ENCODE measurements at regions not wholly inside any gene's neighbourhood (a gene's known extent, or its start where the extent isn't known, plus 50 kb on each side); places are given as distances from the start of the nearest gene placed in this dataset.

DNA sequence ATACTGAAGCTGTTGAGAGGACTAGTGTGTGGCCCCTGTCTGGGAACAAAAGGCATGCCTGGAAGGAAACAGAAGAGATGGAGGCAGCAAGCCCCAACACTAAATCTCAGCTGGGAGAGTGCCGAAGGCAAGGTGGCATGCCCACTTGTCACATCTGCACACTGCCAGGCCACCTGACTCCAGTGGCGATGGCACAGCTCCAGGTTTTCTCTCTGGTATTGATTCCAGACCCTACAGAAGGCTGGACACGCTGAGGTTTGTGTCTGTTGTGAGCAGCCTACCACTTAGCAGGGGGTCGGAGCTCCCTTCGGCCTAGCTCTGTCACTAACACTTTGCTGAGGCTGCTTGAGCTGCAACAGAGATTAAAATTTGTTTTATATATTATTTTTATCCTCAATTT, 307.3 kb downstream of the TDRD15 start:
- H3K36me3 Mint-ChIP-seq, result no peaks in the 10 kb centered on the region
- no peaks in the 10 kb centered on the region for H3K4me1 Mint-ChIP-seq
- DNase-seq (ENCODE audit: low spot score in 2 of 2) (no peak), ATAC-seq (no peak)
- H3K27ac Mint-ChIP-seq, result no peak overlapping the region
- peaks cover 12% of the 10 kb centered on the region for H3K9me3 Mint-ChIP-seq
- no peak overlapping the region for H3K4me3 Mint-ChIP-seq

DNA sequence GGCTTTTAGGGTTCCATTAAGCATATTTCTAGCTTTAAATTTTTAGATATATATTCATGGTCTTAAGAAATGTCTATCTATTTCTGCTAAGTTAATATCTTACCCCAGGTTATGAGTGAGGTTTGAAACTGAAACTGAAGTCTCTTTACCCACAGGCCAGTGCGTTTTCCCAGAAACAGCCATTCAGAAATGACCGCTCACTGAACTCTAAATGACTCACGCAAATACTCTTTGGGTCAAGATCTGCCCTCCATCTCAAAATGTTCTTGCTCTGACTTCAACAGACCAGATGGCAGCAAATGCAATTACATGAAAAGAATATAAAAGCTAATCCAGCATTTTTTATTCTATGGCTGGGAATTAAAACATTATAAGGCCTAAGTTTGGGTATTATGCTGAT, 315.2 kb downstream of the TDRD15 start:
- Mint-ChIP-seq H3K27ac (no peak overlapping the region), H3K4me1 (no peaks in the 10 kb centered on the region), H3K4me3 (no peak overlapping the region), H3K9me3 (peaks cover 2% of the 10 kb centered on the region), H3K36me3 (no peaks in the 10 kb centered on the region)
- DNase-seq (ENCODE audit: low spot score in 2 of 2) (no peak), ATAC-seq (no peak)

DNA sequence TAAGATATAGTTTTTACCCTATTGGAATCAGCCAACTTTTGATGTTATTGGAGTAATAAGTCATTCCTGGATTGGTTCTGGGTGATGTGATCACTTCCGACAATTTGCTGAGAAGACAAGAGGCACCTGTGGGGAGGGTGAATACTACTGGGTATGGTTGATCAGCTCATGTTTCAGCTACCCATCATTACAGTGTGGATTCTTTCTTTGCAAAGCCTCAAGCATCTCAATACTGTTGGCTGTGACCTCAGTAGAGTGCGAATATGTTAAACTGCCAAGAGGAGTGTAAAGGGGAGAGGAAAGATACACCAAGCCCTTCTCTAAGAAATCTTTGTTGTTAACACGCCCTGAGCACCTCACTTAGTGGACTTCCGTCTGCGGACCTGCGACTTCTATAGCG, 317.7 kb downstream of the TDRD15 start:
- H3K9me3 Mint-ChIP-seq, result peaks cover 4% of the 10 kb centered on the region
- no peak for DNase-seq (ENCODE audit: low spot score in 2 of 2)
- no peaks in the 10 kb centered on the region for H3K36me3 Mint-ChIP-seq
- ATAC-seq, result no peak
- no peak overlapping the region for H3K4me3 Mint-ChIP-seq
- no peak overlapping the region for H3K27ac Mint-ChIP-seq
- no peaks in the 10 kb centered on the region for H3K4me1 Mint-ChIP-seq

DNA sequence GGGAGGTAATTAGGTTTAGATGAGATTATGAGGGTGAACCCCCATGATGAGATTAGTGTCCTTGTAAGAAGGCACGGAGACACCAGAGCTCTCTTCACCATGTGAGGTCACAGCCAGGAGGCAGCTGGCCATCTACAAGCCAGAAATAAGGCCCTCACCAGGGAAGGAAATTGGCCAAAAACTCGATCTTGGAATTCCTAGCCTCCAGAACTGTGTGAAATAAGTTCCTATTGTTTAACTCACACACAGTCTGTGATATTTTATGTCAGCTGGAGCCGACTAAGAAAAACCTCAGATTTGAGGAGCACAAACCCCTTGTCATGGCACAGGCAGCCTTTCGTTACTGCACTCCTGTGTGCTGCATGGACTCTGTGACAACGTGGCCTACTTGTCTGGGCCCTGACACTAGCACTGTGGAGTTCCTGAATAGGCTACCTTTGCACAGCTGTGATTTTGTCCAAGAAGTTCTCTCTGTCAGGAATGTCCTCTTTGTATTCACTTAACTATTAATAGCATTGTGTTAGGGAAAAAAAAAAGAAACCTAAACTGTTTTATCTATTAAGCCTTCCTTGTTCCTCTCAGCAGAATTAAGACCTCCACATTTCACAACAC, 319.8 kb downstream of the TDRD15 start:
- H3K4me3 Mint-ChIP-seq, result no peak overlapping the region
- peaks cover 4% of the 10 kb centered on the region for H3K9me3 Mint-ChIP-seq
- no peak for DNase-seq (ENCODE audit: low spot score in 2 of 2)
- no peaks in the 10 kb centered on the region for H3K36me3 Mint-ChIP-seq
- H3K27ac Mint-ChIP-seq, result no peak overlapping the region
- H3K4me1 Mint-ChIP-seq, result no peaks in the 10 kb centered on the region
- ATAC-seq, result no peak

DNA sequence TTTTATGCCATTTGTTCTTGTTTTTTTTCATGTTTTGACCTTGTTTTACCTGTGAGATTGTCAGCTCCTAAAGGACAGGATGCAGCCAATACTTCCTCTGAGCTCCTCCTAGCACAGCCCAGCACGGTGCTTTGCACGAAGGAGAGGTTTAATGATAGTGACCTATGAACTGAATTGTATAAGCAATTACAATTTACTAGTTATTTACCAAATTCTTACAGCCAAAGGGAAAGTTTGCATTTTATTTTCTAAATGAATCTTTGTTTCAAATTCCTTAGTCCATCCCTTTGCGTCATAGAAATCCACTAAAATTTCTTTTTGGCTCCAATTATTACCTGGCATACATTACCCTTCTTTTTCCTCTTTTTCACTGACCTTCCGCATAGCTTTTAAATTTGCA, 326.1 kb downstream of the TDRD15 start:
- Mint-ChIP-seq H3K9me3 (peaks cover 6% of the 10 kb centered on the region), H3K4me1 (no peaks in the 10 kb centered on the region), H3K36me3 (no peaks in the 10 kb centered on the region), H3K27ac (no peak overlapping the region), H3K4me3 (no peak overlapping the region)
- ATAC-seq (no peak), DNase-seq (ENCODE audit: low spot score in 2 of 2) (no peak)

DNA sequence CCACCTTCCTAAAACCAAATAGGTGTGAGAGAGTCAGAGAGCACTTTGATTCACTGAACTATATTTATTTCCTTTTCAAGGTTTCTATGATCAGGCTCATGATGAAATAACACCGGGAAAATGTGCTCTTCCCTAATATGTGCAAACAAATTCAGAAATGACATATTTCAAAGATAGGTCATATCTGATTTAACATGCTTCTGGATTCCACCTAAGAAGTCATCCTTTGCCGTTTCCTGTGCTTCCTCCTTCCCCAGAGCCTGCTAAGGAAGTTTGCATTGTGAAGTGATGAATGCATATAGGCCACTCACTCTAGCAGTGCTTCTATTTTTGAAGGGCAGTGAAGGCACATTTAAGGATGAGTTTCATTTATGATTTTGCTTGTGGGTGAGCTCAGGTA, 327.6 kb downstream of the TDRD15 start:
- no peaks in the 10 kb centered on the region for H3K36me3 Mint-ChIP-seq
- ATAC-seq (no peak), DNase-seq (ENCODE audit: low spot score in 2 of 2) (no peak)
- no peak overlapping the region for H3K27ac Mint-ChIP-seq
- no peaks in the 10 kb centered on the region for H3K4me1 Mint-ChIP-seq
- H3K4me3 Mint-ChIP-seq, result no peak overlapping the region
- peaks cover 6% of the 10 kb centered on the region for H3K9me3 Mint-ChIP-seq

DNA sequence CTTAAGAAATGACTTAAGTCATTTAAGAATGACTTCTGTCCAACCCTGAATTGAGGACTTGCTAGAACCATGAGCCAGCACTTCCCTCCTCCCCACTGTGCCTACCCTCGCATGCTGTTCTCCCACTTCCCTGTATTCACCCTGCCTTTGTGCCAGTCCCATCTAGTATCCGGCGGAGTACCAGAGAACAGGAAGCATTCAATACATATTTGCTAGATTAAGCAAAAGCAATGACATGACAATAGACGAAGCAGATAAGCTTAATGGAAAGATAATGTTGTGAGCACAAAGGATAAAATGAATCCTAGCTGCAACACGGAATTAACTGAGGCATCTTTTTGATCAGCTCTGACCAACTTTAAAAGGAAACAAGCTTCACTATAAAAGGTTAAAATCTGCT, 328.5 kb downstream of the TDRD15 start:
- ATAC-seq (no peak), DNase-seq (ENCODE audit: low spot score in 2 of 2) (no peak)
- H3K36me3 Mint-ChIP-seq, result no peaks in the 10 kb centered on the region
- no peak overlapping the region for H3K27ac Mint-ChIP-seq
- no peaks in the 10 kb centered on the region for H3K4me1 Mint-ChIP-seq
- H3K9me3 Mint-ChIP-seq, result peaks cover 9% of the 10 kb centered on the region
- no peak overlapping the region for H3K4me3 Mint-ChIP-seq

DNA sequence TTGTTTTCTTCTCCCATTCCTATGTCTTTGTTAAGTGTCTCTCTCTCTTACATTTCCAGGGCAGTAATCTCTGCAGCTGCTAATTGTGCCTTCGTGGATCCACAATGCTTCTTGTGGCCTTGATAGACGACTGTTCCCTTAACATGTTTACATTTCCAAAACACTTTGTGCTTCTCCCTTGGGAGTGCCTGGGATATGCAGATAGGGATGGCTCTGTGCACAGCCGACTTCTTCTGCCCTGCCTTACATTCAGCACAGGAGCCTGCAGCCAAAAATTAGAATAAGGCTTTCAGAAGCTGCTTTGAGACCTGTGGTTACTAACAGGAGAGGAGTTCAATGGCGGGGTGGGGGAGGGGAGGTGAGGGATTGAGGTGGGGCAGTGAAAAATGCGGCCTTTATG, 328.9 kb downstream of the TDRD15 start:
- Mint-ChIP-seq H3K36me3 (no peaks in the 10 kb centered on the region), H3K4me3 (no peak overlapping the region), H3K9me3 (peaks cover 9% of the 10 kb centered on the region), H3K4me1 (no peaks in the 10 kb centered on the region), H3K27ac (no peak overlapping the region)
- DNase-seq (ENCODE audit: low spot score in 2 of 2), result no peak
- no peak for ATAC-seq

DNA sequence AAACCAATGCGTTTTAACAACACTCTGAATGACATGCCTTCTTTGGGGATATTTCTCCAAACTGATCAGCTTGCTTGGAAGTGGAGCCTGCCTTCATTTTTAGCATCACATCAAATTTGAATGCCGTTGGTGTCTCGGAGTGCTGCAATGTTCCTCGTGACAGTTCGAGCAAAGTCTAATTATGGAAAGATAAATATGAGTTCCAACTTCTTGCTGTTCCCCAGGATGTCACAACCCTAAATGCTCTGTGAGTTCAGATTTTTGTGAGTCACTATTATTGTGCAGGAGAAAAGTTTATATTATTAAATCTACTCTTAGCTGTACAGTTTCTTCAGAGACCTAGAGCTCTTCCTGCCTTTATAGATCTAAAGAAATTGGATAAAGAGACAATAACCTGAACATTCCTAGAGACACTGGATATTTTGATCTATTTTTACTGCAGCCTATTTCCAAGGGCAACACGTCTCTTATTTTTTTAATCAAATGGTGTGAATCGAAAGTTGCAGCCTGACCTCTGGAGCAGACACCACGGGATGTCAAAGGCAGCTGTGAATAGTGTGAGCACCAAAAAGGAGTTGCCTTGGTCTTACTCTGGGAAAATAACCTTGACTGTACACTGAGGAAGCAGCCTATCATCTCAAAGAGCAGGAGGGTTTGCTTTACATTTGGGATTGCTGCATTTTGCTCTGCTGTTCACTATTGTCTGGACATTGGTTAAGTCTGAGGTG, 330.1 kb downstream of the TDRD15 start:
- ATAC-seq (no peak), DNase-seq (ENCODE audit: low spot score in 2 of 2) (no peak)
- Mint-ChIP-seq H3K36me3 (no peaks in the 10 kb centered on the region), H3K9me3 (peaks cover 13% of the 10 kb centered on the region), H3K27ac (no peak overlapping the region), H3K4me3 (no peak overlapping the region), H3K4me1 (no peaks in the 10 kb centered on the region)

DNA sequence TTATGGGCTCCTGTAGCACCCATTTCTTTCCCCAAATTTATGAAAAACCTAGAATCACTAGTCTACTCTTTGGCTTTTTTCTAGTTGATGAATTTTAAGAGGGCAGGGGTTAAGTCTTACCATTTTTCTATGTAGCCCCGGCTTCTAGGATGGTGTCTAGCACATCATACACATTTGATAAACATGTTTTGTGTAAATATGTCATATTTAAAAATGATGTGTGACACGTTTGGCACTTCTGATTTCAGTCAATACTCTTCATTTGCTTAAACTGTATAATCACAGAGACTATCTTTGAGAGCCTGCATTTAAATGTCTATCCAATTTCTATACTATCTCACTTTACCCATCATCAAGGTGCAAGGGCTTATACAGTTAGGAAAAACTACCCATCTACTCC, 331.1 kb downstream of the TDRD15 start:
- H3K27ac Mint-ChIP-seq, result no peak overlapping the region
- no peak for DNase-seq (ENCODE audit: low spot score in 2 of 2)

DNA sequence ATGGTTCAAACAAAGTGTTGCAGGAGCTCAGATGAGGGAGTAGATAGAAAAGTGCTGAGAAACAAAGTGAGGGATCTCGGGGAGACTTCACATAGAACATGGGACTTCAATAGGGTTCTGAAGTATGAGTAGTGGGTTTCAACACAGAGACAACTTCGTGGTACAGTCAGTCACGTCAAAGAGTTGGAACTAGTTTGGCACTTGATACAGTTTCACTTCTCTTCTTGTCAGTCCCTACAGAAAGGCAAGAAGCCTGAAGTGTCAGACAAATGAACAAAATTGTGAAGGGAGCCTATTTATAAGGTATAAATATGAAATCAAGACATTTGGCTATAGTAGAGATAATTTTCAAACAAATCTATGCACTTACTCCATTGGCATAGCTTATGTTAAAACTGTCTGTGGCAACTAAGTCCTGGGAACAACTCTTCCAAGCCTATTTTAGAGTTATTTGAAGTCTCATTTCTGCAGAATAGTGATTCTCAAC, 338.0 kb downstream of the TDRD15 start:
- peaks cover 13% of the 10 kb centered on the region for H3K9me3 Mint-ChIP-seq
- H3K27ac Mint-ChIP-seq, result no peak overlapping the region
- no peaks in the 10 kb centered on the region for H3K4me1 Mint-ChIP-seq
- H3K36me3 Mint-ChIP-seq, result no peaks in the 10 kb centered on the region
- DNase-seq (ENCODE audit: low spot score in 2 of 2), result no peak
- no peak overlapping the region for H3K4me3 Mint-ChIP-seq
- ATAC-seq, result no peak

More for the DNA sequence above, 331.1 kb downstream of the TDRD15 start:
- Mint-ChIP-seq H3K36me3 (no peaks in the 10 kb centered on the region), H3K4me1 (no peaks in the 10 kb centered on the region), H3K4me3 (no peak overlapping the region), H3K9me3 (peaks cover 16% of the 10 kb centered on the region)
- no peak for ATAC-seq

DNA sequence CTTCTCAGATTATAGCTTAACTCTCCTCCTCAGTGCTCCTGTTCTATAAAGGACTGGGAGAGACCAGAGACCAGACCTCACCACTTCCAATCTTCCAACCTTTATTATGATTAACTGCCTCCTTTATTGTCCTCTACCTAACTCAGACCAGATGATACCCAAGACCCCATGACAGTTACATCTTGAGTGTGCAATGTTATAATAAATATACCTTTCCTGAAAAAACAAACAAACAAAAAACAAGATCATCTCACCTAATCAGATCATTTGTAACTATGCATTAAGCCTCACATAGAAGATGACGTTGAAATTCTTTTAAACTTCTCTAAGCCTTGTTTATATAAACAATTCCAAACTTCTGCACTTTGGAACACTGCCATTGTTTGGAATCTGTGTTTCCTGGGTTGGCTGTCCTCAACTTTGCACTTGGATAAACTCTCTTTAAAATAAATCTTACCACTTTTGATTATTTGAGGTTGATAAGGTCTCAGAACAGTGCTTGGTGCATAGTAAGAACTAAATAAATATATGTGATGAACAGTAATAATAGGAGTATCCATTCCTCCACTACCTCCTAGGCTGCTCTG, 342.7 kb downstream of the TDRD15 start:
- Mint-ChIP-seq H3K36me3 (no peaks in the 10 kb centered on the region), H3K4me1 (no peaks in the 10 kb centered on the region), H3K4me3 (no peak overlapping the region), H3K9me3 (peaks cover 13% of the 10 kb centered on the region), H3K27ac (no peak overlapping the region)
- ATAC-seq, result no peak
- no peak for DNase-seq (ENCODE audit: low spot score in 2 of 2)

DNA sequence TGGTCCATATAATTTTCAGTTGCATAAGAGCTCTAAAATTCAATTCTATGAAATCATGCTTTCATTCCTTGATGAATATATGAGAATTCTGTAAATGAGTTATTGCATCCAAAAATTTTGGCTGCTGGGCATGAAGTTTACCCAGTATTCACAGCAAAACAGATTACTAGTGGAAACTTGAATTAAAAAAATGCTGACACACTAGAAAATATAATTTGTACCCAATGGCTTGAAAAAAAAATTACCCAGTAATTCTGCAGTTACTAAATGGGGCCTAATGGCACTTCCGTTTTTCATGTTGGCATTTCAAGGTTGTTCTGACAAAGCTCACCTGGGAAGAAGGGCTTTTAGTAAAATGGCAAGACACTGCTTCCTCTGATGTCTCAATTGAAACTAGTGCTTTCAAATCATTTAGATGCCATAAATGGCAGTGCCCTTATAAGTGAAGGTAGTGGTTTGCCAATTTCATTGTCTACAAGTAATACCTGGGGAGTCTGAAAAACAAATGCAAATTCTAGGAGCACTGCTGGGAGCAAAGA, 343.6 kb downstream of the TDRD15 start:
- no peak overlapping the region for H3K27ac Mint-ChIP-seq
- DNase-seq (ENCODE audit: low spot score in 2 of 2) (no peak), ATAC-seq (no peak)
- H3K4me3 Mint-ChIP-seq, result no peak overlapping the region
- H3K4me1 Mint-ChIP-seq, result no peaks in the 10 kb centered on the region
- peaks cover 11% of the 10 kb centered on the region for H3K9me3 Mint-ChIP-seq
- H3K36me3 Mint-ChIP-seq, result no peaks in the 10 kb centered on the region

DNA sequence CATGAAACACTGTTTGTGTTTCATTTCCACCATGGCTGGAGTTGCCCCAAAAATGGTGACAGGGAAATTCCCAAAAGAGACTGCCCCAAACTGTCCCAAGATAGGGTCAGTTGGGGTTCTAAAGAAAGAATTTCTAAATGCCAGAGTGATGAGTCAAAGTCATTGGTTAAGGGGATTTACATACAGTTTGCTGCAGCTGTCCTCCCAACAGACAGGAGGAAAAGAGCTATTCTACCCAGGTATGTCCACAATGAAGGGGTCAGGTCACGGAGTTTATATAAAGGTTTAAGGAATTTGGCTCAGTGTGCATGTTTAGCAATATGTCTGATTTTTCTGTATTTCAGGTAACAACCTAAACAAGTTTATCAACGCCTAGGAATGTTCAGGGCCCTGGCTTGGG, 344.1 kb downstream of the TDRD15 start:
- no peak overlapping the region for H3K4me3 Mint-ChIP-seq
- H3K9me3 Mint-ChIP-seq, result peaks cover 11% of the 10 kb centered on the region
- no peak for ATAC-seq
- no peaks in the 10 kb centered on the region for H3K4me1 Mint-ChIP-seq
- H3K27ac Mint-ChIP-seq, result no peak overlapping the region
- no peaks in the 10 kb centered on the region for H3K36me3 Mint-ChIP-seq
- no peak for DNase-seq (ENCODE audit: low spot score in 2 of 2)

DNA sequence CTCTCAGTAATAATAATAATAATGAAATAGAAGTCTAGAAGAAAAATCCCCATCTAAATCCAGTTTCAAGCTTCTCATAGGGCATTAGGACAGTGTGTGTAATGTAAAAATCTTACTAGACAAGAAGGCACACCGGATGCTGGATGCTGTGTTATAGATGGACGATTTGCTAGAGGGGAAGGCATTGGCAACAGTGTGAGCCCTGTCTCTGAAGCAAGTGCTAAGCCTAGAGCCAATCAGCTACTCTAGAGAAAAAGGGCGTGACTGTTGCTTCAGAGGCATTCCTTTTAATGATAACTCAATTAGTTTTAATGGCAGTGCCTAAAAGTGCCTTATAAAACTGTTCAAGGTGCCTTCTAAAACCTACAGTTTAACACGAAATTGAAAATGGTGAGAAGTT, 344.9 kb downstream of the TDRD15 start:
- ATAC-seq (no peak), DNase-seq (ENCODE audit: low spot score in 2 of 2) (no peak)
- Mint-ChIP-seq H3K9me3 (peaks cover 11% of the 10 kb centered on the region), H3K27ac (no peak overlapping the region), H3K36me3 (no peaks in the 10 kb centered on the region), H3K4me1 (no peaks in the 10 kb centered on the region), H3K4me3 (no peak overlapping the region)

DNA sequence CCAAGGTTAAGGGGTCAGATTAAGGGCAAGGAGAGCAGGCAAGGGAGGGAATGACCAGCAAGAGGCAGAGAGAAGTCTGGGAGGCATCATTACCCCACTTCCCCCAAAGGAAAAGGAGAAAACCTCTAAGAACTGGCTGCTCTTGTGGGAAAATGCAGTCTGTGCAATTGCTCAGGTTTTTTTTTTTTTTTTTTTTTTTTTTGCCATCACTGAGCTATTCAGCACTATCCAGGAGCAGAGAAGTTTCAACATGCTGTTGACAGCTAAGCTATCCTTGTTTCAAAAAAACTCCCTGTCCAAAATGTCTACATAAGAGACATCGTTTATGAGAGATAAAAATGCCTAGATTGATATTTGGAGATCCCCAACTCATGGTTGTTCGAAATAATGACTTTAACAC, 345.4 kb downstream of the TDRD15 start:
- H3K4me3 Mint-ChIP-seq, result no peak overlapping the region
- H3K9me3 Mint-ChIP-seq, result peaks cover 11% of the 10 kb centered on the region
- ATAC-seq (no peak), DNase-seq (ENCODE audit: low spot score in 2 of 2) (no peak)
- no peaks in the 10 kb centered on the region for H3K4me1 Mint-ChIP-seq
- no peaks in the 10 kb centered on the region for H3K36me3 Mint-ChIP-seq
- H3K27ac Mint-ChIP-seq, result no peak overlapping the region
